ENCODE measurements at regions not wholly inside any gene's neighbourhood (a gene's known extent, or its start where the extent isn't known, plus 50 kb on each side); places are given as distances from the start of the nearest gene placed in this dataset.

GRCh38 chr14:85088192-85088591 lies 441.8 kb upstream of the FLRT2 start:
- TF ChIP-seq POLR2AphosphoS5 (IDR thresholded peaks at IDR 0.05; ENCODE audit: low read depth, low read length) (no peak), TAF1 (IDR thresholded peaks at IDR 0.05; ENCODE audit: borderline replicate concordance, insufficient read depth, low read length) (no peak)
